IMR-90 (cell line): ENCODE measurements at regions not wholly inside any gene's neighbourhood (a gene's known extent, or its start where the extent isn't known, plus 50 kb on each side); places are given as distances from the start of the nearest gene placed in this dataset.

Experiments used
- ATAC-seq: fragments of 200-7000 bp; cut with Tn5 transposase; 2 replicates; pipeline ENCODE4 v1.9.1; 2020; ENCODE audit warnings: low read depth, mild to moderate bottlenecking, moderate library complexity
- BruUV-seq: library from RNA; stranded (reverse); fragments of 400-500 nt; replicated peaks from 2 replicates; lab custom pipeline; 2021; lab: Mats Ljungman, UMichigan
- CTCF ChIA-PET: fragments of 300-600 bp; formaldehyde crosslinking; extraction: SDS; loops from one replicate; lab custom pipeline; 2021; ENCODE audit warnings: antibody characterized with exemption; lab: Yijun Ruan, JAX
- POLR2A ChIA-PET: fragments of 300-600 bp; sonication (Branson Sonifier 250); formaldehyde crosslinking; loops from one replicate; lab custom pipeline; 2022; ENCODE audit warnings: antibody characterized with exemption; ENCODE audit not compliant: unreplicated experiment; lab: Charles Lee
- DNase-seq: peaks from one replicate; pipeline ENCODE4 v3.0.0; 2013
- H2AFZ ChIP-seq: replicated peaks from 2 replicates; pipeline ENCODE3; 2013; ENCODE audit warnings: low read length, mild to moderate bottlenecking; ENCODE audit not compliant: poor library complexity
- H2AK5ac ChIP-seq: 2 replicates; pipeline ENCODE4 v1.6.1; 2013; ENCODE audit warnings: low read depth, low read length, inconsistent platforms
- H2AK9ac ChIP-seq: replicated peaks from 2 replicates; pipeline ENCODE3; 2013; ENCODE audit warnings: mild to moderate bottlenecking, low read depth, low read length, moderate library complexity; ENCODE audit not compliant: poor library complexity
- H2BK120ac ChIP-seq: 2 replicates; pipeline ENCODE4 v1.6.1; 2013; ENCODE audit warnings: low read depth, low read length, inconsistent platforms
- H2BK15ac ChIP-seq: 3 replicates; pipeline ENCODE4 v1.6.1; 2013; ENCODE audit warnings: low read depth, low read length, inconsistent platforms
- H2BK20ac ChIP-seq: 2 replicates; pipeline ENCODE4 v1.6.1; 2013; ENCODE audit warnings: low read depth, mild to moderate bottlenecking, inconsistent platforms, low read length, moderate library complexity
- H2BK5ac ChIP-seq: 2 replicates; pipeline ENCODE4 v1.6.1; 2013; ENCODE audit warnings: mild to moderate bottlenecking, low read depth, low read length, inconsistent platforms; ENCODE audit not compliant: poor library complexity, severe bottlenecking
- H3K14ac ChIP-seq: replicated peaks from 2 replicates; pipeline ENCODE4 v1.6.1; 2013; ENCODE audit warnings: low read depth, low read length, inconsistent platforms
- H3K18ac ChIP-seq: 2 replicates; pipeline ENCODE4 v1.6.1; 2013; ENCODE audit warnings: low read depth, low read length, control low read depth
- H3K23ac ChIP-seq: 2 replicates; pipeline ENCODE4 v1.6.1; 2013; ENCODE audit warnings: low read depth, low read length, inconsistent platforms
- H3K27ac ChIP-seq: 2 replicates; pipeline ENCODE4 v1.5.1; 2013; ENCODE audit warnings: mild to moderate bottlenecking, control low read depth, low read length; ENCODE audit not compliant: insufficient read depth
- H3K27me3 ChIP-seq: 2 replicates; pipeline ENCODE4 v1.6.1; 2013; ENCODE audit warnings: low read length; ENCODE audit not compliant: control insufficient read depth, insufficient read depth
- H3K36me3 ChIP-seq: 2 replicates; pipeline ENCODE4 v1.6.1; 2013; ENCODE audit warnings: low read length, mixed read lengths; ENCODE audit not compliant: control insufficient read depth, insufficient read depth
- H3K4ac ChIP-seq: 2 replicates; pipeline ENCODE4 v1.6.1; 2013; ENCODE audit warnings: low read depth, low read length, inconsistent platforms
- H3K4me1 ChIP-seq: 2 replicates; pipeline ENCODE4 v1.6.1; 2013; ENCODE audit warnings: low read length, mixed read lengths; ENCODE audit not compliant: control insufficient read depth, insufficient read depth
- H3K4me2 ChIP-seq: 2 replicates; pipeline ENCODE4 v1.6.1; 2013; ENCODE audit warnings: low read depth, mild to moderate bottlenecking, control low read depth, low read length, moderate library complexity
- H3K4me3 ChIP-seq: 2 replicates; pipeline ENCODE4 v1.5.1; 2013; ENCODE audit warnings: low read depth, mild to moderate bottlenecking, control low read depth, low read length, moderate library complexity; ENCODE audit not compliant: insufficient read depth
- H3K56ac ChIP-seq: 2 replicates; pipeline ENCODE4 v1.6.1; 2013; ENCODE audit warnings: low read length, inconsistent platforms; ENCODE audit not compliant: insufficient read depth; ENCODE audit errors: extremely low read depth
- H3K79me1 ChIP-seq, 2 experiments: 2 replicates each; pipeline ENCODE4 v1.6.1; 2013; ENCODE audit warnings: low read length in 2 of 2, inconsistent platforms in 1 of 2, low read depth in 1 of 2
- H3K9ac ChIP-seq: 2 replicates; pipeline ENCODE4 v1.6.1; 2013; ENCODE audit warnings: low read depth, low read length, control low read depth
- H3K9me1 ChIP-seq: 2 replicates; pipeline ENCODE4 v1.6.1; 2013; ENCODE audit warnings: low read length, inconsistent platforms; ENCODE audit not compliant: insufficient read depth
- H3K9me3 ChIP-seq: 2 replicates; pipeline ENCODE4 v1.6.1; 2013; ENCODE audit warnings: low read length; ENCODE audit not compliant: control insufficient read depth, insufficient read depth
- H4K20me1 ChIP-seq: 2 replicates; pipeline ENCODE4 v1.6.1; 2013; ENCODE audit warnings: low read length, inconsistent platforms; ENCODE audit not compliant: insufficient read depth
- H4K5ac ChIP-seq: 2 replicates; pipeline ENCODE4 v1.6.1; 2013; ENCODE audit warnings: mild to moderate bottlenecking, low read depth, low read length, control low read depth
- H4K8ac ChIP-seq, 2 experiments: 2 replicates each; pipeline ENCODE4 v1.6.1; 2013; ENCODE audit warnings: low read depth in 2 of 2, low read length in 2 of 2, control low read depth in 1 of 2, inconsistent platforms in 1 of 2
- H4K91ac ChIP-seq: 2 replicates; pipeline ENCODE4 v1.6.1; 2013; ENCODE audit warnings: low read depth, low read length, inconsistent platforms; ENCODE audit not compliant: insufficient read depth
- BHLHE40 ChIP-seq: fragments of 150-350 bp; IDR thresholded peaks from 2 replicates; pipeline ENCODE4 v1.6.1; 2016; ENCODE audit warnings: mild to moderate bottlenecking, low read depth, low read length
- CEBPB ChIP-seq: IDR thresholded peaks from 2 replicates; pipeline ENCODE4 v1.6.1; 2012; ENCODE audit warnings: low read depth, low read length, improper control_type of control experiment
- CHD1 ChIP-seq: IDR thresholded peaks from 2 replicates; pipeline ENCODE4 v1.6.1; 2012; ENCODE audit warnings: low read depth, low read length, improper control_type of control experiment
- ELK1 ChIP-seq: fragments of 150-350 bp; IDR thresholded peaks from 2 replicates; pipeline ENCODE4 v1.6.1; 2016; ENCODE audit warnings: low read depth, mild to moderate bottlenecking, low read length, moderate library complexity, borderline replicate concordance
- FOS ChIP-seq: fragments of 150-350 bp; IDR thresholded peaks from 2 replicates; pipeline ENCODE4 v1.6.1; 2016; ENCODE audit warnings: low read depth, low read length
- MAZ ChIP-seq: IDR thresholded peaks from 2 replicates; pipeline ENCODE4 v1.6.1; 2012; ENCODE audit warnings: low read depth, mild to moderate bottlenecking, low read length, improper control_type of control experiment, moderate library complexity, borderline replicate concordance
- MXI1 ChIP-seq: IDR thresholded peaks from 2 replicates; pipeline ENCODE4 v1.6.1; 2012; ENCODE audit warnings: low read depth, mild to moderate bottlenecking, low read length, moderate library complexity, borderline replicate concordance
- NFE2L2 ChIP-seq: fragments of 150-350 bp; IDR thresholded peaks from 2 replicates; pipeline ENCODE4 v1.6.1; 2016; ENCODE audit warnings: low read depth, mild to moderate bottlenecking, low read length
- POLR2A ChIP-seq: IDR thresholded peaks from 2 replicates; pipeline ENCODE4 v1.6.1; 2012; ENCODE audit warnings: mild to moderate bottlenecking, low read depth, low read length
- RAD21 ChIP-seq: IDR thresholded peaks from 2 replicates; pipeline ENCODE4 v1.6.1; 2012; ENCODE audit warnings: low read length, improper control_type of control experiment
- RCOR1 ChIP-seq: IDR thresholded peaks from 2 replicates; pipeline ENCODE4 v1.6.1; 2012; ENCODE audit warnings: mild to moderate bottlenecking, low read length, improper control_type of control experiment; ENCODE audit not compliant: insufficient replicate concordance
- RFX5 ChIP-seq: IDR thresholded peaks from 2 replicates; pipeline ENCODE4 v1.8.0; 2012; ENCODE audit warnings: low read depth, mild to moderate bottlenecking, low read length, moderate library complexity
- SMC3 ChIP-seq: fragments of 150-350 bp; IDR thresholded peaks from 2 replicates; pipeline ENCODE4 v1.6.1; 2016; ENCODE audit warnings: low read depth, mild to moderate bottlenecking, antibody characterized with exemption, low read length, moderate library complexity
- dilution Hi-C: fragments of 300-500 bp; cut with HindIII; formaldehyde crosslinking; loops from one replicate; pipeline ENCODE4 v1.14.3; 2018; ENCODE audit warnings: low sequenced_read_pairs; ENCODE audit not compliant: unreplicated experiment
- in situ Hi-C: fragments of 300-500 bp; cut with MboI; formaldehyde crosslinking; loops from 3 replicates; pipeline ENCODE4 v1.14.3; 2019; ENCODE audit warnings: low sequenced_read_pairs, inconsistent platforms, mixed read lengths
- intact Hi-C: fragments of 100-400 bp; cut with micrococcal nuclease; formaldehyde crosslinking; loops from 2 replicates; pipeline ENCODE4 v1.10.0; 2022

- no peak overlapping the region for H2AK9ac ChIP-seq
- no peak overlapping the region for H3K23ac ChIP-seq
- H4K8ac ChIP-seq: no peak overlapping the region
- H3K27me3 ChIP-seq: no peaks in the 10 kb centered on the region
- no peaks in the 10 kb centered on the region for H3K36me3 ChIP-seq
- in situ Hi-C loops: no loop called here
- ChIA-PET CTCF (no interaction called here), POLR2A (no interaction called here)
- H2BK15ac ChIP-seq: no peak overlapping the region
- H3K9ac ChIP-seq: no peak overlapping the region
- H2BK20ac ChIP-seq: no peak overlapping the region
- dilution Hi-C loops: no loop called here
- no peaks in the 10 kb centered on the region for H4K20me1 ChIP-seq
- no peak overlapping the region for H3K56ac ChIP-seq
- H4K5ac ChIP-seq: no peak overlapping the region
- H2BK120ac ChIP-seq: no peak overlapping the region
- no peak overlapping the region for H3K4me3 ChIP-seq
- no peak overlapping the region for H2BK5ac ChIP-seq
- no peak overlapping the region for H3K14ac ChIP-seq
- no peak overlapping the region for H2AFZ ChIP-seq
- TF ChIP-seq RAD21 (no peak), NFE2L2 (no peak), FOS (no peak), RFX5 (no peak), POLR2A (no peak), SMC3 (no peak), MXI1 (no peak), CHD1 (no peak), RCOR1 (no peak), MAZ (no peak), CEBPB (no peak), BHLHE40 (no peak), ELK1 (no peak)
- ATAC-seq (no peak), DNase-seq (no peak)
- H3K9me3 ChIP-seq: no peaks in the 10 kb centered on the region
- no peak overlapping the region for H3K4ac ChIP-seq
- H4K91ac ChIP-seq: no peak overlapping the region
- H3K9me1 ChIP-seq: no peaks in the 10 kb centered on the region
- H3K79me1 ChIP-seq: no peaks in the 10 kb centered on the region
- no peak overlapping the region for H3K4me2 ChIP-seq
- intact Hi-C loops: no loop called here
- no peak overlapping the region for H2AK5ac ChIP-seq
- no peaks in the 10 kb centered on the region for H3K4me1 ChIP-seq
- no TSS peak for BruUV-seq
- no peak overlapping the region for H3K27ac ChIP-seq
- no peak overlapping the region for H3K18ac ChIP-seq
Measured at GRCh38 chr7:25522727-25523126, 294.4 kb upstream of the NPVF start.
